H1 (cell line): ENCODE measurements at regions not wholly inside any gene's neighbourhood (a gene's known extent, or its start where the extent isn't known, plus 50 kb on each side); places are given as distances from the start of the nearest gene placed in this dataset.

Experiments used
- CTCF ChIA-PET: fragments of 300-600 bp; sonication (Branson Sonifier 250); formaldehyde crosslinking; loops from one replicate; lab custom pipeline; 2021; ENCODE audit not compliant: partially characterized antibody; lab: Charles Lee
- POLR2A ChIA-PET: fragments of 300-600 bp; sonication (Branson Sonifier 250); formaldehyde crosslinking; loops from one replicate; lab custom pipeline; 2021; ENCODE audit warnings: inconsistent platforms; ENCODE audit not compliant: partially characterized antibody; lab: Charles Lee
- DNase-seq, 2 experiments: peaks; one replicate each; pipeline versions ENCODE4 v3.0.0 to v3.0.0-alpha.2; 2010 to 2022; ENCODE audit warnings: low spot score in 2 of 2, low read depth in 1 of 2, mixed read lengths in 1 of 2
- FAIRE-seq: peaks from 2 replicates; lab custom pipeline; 2011; peaks lifted over from hg19 to GRCh38; lab: Jason Lieb, UNC
- H2AFZ ChIP-seq: 2 replicates; pipeline ENCODE4 v1.8.1; 2012; ENCODE audit warnings: low read length, inconsistent platforms
- H2AK5ac ChIP-seq: 2 replicates; pipeline ENCODE4 v1.6.1; 2013; ENCODE audit warnings: low read depth, low read length
- H2BK120ac ChIP-seq: replicated peaks from 2 replicates; pipeline ENCODE3; 2013; ENCODE audit warnings: low read depth, low read length, inconsistent platforms
- H2BK12ac ChIP-seq: 2 replicates; pipeline ENCODE4 v1.6.1; 2013; ENCODE audit warnings: low read depth, low read length
- H2BK15ac ChIP-seq: 2 replicates; pipeline ENCODE4 v1.6.1; 2013; ENCODE audit warnings: low read length
- H2BK20ac ChIP-seq: 2 replicates; pipeline ENCODE4 v1.6.1; 2013; ENCODE audit warnings: low read length
- H2BK5ac ChIP-seq: 2 replicates; pipeline ENCODE4 v1.6.1; 2013; ENCODE audit warnings: low read depth, low read length
- H3K14ac ChIP-seq: 2 replicates; pipeline ENCODE4 v1.6.1; 2013; ENCODE audit warnings: inconsistent platforms; ENCODE audit not compliant: insufficient read length
- H3K18ac ChIP-seq: 2 replicates; pipeline ENCODE4 v1.6.1; 2013; ENCODE audit warnings: low read length; ENCODE audit errors: extremely low read depth
- H3K23ac ChIP-seq: 2 replicates; pipeline ENCODE4 v1.6.1; 2013; ENCODE audit warnings: inconsistent platforms; ENCODE audit not compliant: insufficient read length
- H3K23me2 ChIP-seq: 2 replicates; pipeline ENCODE4 v1.6.1; 2013; ENCODE audit warnings: low read depth, low read length
- H3K27ac ChIP-seq: 2 replicates; pipeline ENCODE4 v1.6.1; 2011; ENCODE audit warnings: low read depth, low read length, inconsistent platforms
- H3K27me3 ChIP-seq, 4 experiments: replicated peaks in 1 of 4; 1 replicate in 1 of 4; 2 replicates in 3 of 4; pipeline versions ENCODE4 v1.6.1 to v1.8.1; 2011 to 2013; ENCODE audit warnings: low read length in 3 of 4, mild to moderate bottlenecking in 3 of 4, inconsistent platforms in 2 of 4, mixed read lengths in 2 of 4, moderate library complexity in 1 of 4; ENCODE audit not compliant: control insufficient read depth in 3 of 4, insufficient read depth in 3 of 4; ENCODE audit errors: extremely low read depth in 1 of 4
- H3K36me3 ChIP-seq, 4 experiments: 2 replicates each; pipeline versions ENCODE4 v1.6.1 to v1.8.1; 2011 to 2013; ENCODE audit warnings: mild to moderate bottlenecking in 4 of 4, low read length in 3 of 4, moderate library complexity in 2 of 4, control low read depth in 1 of 4, inconsistent platforms in 1 of 4; ENCODE audit not compliant: insufficient read depth in 4 of 4, control insufficient read depth in 2 of 4
- H3K4ac ChIP-seq: replicated peaks from 2 replicates; pipeline ENCODE3; 2013; ENCODE audit warnings: low read length, low read depth, mixed read lengths, inconsistent platforms; ENCODE audit not compliant: insufficient read length
- H3K4me1 ChIP-seq, 4 experiments: replicated peaks in 1 of 4; 1 replicate in 1 of 4; 2 replicates in 3 of 4; pipeline versions ENCODE4 v1.6.1 to v1.8.1; 2011 to 2013; ENCODE audit warnings: low read length in 3 of 4, inconsistent platforms in 2 of 4, mixed read lengths in 1 of 4; ENCODE audit not compliant: insufficient read depth in 4 of 4, control insufficient read depth in 3 of 4
- H3K4me2 ChIP-seq, 2 experiments: 2 replicates each; pipeline versions ENCODE4 v1.6.1 to v1.8.1; 2011 to 2013; ENCODE audit warnings: low read depth in 2 of 2, low read length in 2 of 2, control low read depth in 1 of 2, inconsistent platforms in 1 of 2, mild to moderate bottlenecking in 1 of 2; ENCODE audit not compliant: insufficient read depth in 1 of 2
- H3K4me3 ChIP-seq, 4 experiments: fragments of 200-600, 300-600 bp in 1 of 4; sonication (generic), shearing (Covaris generic), sonication (Bioruptor Twin) in 1 of 4; 2 replicates each; pipeline versions ENCODE4 v1.5.1 to v1.8.1; 2011 to 2016; ENCODE audit warnings: low read length in 4 of 4, low read depth in 3 of 4, control low read depth in 2 of 4, inconsistent platforms in 2 of 4, mild to moderate bottlenecking in 2 of 4, mixed read lengths in 1 of 4, moderate library complexity in 1 of 4; ENCODE audit not compliant: insufficient read depth in 2 of 4; ENCODE audit errors: extremely low read depth in 1 of 4
- H3K56ac ChIP-seq: replicated peaks from 2 replicates; pipeline ENCODE3; 2013; ENCODE audit warnings: low read depth, mild to moderate bottlenecking, mixed read lengths, low read length, inconsistent platforms; ENCODE audit not compliant: insufficient read length
- H3K79me1 ChIP-seq: 2 replicates; pipeline ENCODE4 v1.6.1; 2013; ENCODE audit warnings: low read depth, low read length, control low read depth
- H3K79me2 ChIP-seq, 2 experiments: 2 replicates each; pipeline versions ENCODE4 v1.6.1 to v1.8.1; 2012 to 2013; ENCODE audit warnings: low read length in 2 of 2, mild to moderate bottlenecking in 2 of 2, inconsistent platforms in 1 of 2; ENCODE audit not compliant: insufficient read depth in 2 of 2, control insufficient read depth in 1 of 2
- H3K9ac ChIP-seq, 4 experiments: replicated peaks in 1 of 4; 1 replicate in 1 of 4; 2 replicates in 3 of 4; pipeline versions ENCODE4 v1.6.1 to v1.8.1; 2011 to 2013; ENCODE audit warnings: low read depth in 3 of 4, low read length in 3 of 4, control low read depth in 2 of 4, mild to moderate bottlenecking in 2 of 4, moderate library complexity in 2 of 4, inconsistent platforms in 1 of 4; ENCODE audit errors: extremely low read depth in 1 of 4
- H3K9me3 ChIP-seq, 2 experiments: 2 replicates each; pipeline versions ENCODE4 v1.6.1 to v1.8.1; 2012 to 2013; ENCODE audit warnings: mild to moderate bottlenecking in 2 of 2, moderate library complexity in 2 of 2, control low read depth in 1 of 2, inconsistent platforms in 1 of 2, low read depth in 1 of 2, low read length in 1 of 2, mixed read lengths in 1 of 2; ENCODE audit not compliant: insufficient read depth in 2 of 2
- H4K20me1 ChIP-seq, 2 experiments: replicated peaks in 1 of 2; 2 replicates each; pipeline versions ENCODE3 to v1.8.1; 2011 to 2013; ENCODE audit warnings: inconsistent platforms in 2 of 2, low read length in 2 of 2, mild to moderate bottlenecking in 1 of 2; ENCODE audit not compliant: insufficient read depth in 2 of 2, control insufficient read depth in 1 of 2
- H4K5ac ChIP-seq: 2 replicates; pipeline ENCODE4 v1.6.1; 2013; ENCODE audit warnings: low read length, low read depth, mixed read lengths, inconsistent platforms; ENCODE audit not compliant: insufficient read length
- H4K8ac ChIP-seq: 2 replicates; pipeline ENCODE4 v1.8.0; 2013; ENCODE audit warnings: mild to moderate bottlenecking, moderate library complexity, low read length, inconsistent platforms; ENCODE audit not compliant: insufficient read depth; ENCODE audit errors: extremely low read depth
- H4K91ac ChIP-seq: replicated peaks from 2 replicates; pipeline ENCODE3; 2013; ENCODE audit warnings: low read length, mixed read lengths, inconsistent platforms; ENCODE audit not compliant: insufficient read length
- TEAD4 ChIP-seq: IDR thresholded peaks from 2 replicates; pipeline ENCODE4 v1.6.1; 2012; ENCODE audit warnings: low read depth, low read length, inconsistent platforms, mixed read lengths
- WGBS, 2 experiments: shearing (Covaris generic) in 1 of 2; methylation state at CpG; one replicate each; pipeline versions ENCODE4 v1.1.6 to v1.1.7; 2013 to 2015; ENCODE audit warnings: low lambda C conversion rate in 2 of 2, mixed read lengths in 2 of 2, inconsistent platforms in 1 of 2, low coverage in 1 of 2, missing lambda C conversion rate in 1 of 2; ENCODE audit not compliant: insufficient replicate concordance in 2 of 2, insufficient coverage in 1 of 2, insufficient read length in 1 of 2; ENCODE audit errors: extremely low coverage in 1 of 2, missing lambda C conversion rate in 1 of 2; 5-methylcytosine and 5-hydroxymethylcytosine counted together

DNA sequence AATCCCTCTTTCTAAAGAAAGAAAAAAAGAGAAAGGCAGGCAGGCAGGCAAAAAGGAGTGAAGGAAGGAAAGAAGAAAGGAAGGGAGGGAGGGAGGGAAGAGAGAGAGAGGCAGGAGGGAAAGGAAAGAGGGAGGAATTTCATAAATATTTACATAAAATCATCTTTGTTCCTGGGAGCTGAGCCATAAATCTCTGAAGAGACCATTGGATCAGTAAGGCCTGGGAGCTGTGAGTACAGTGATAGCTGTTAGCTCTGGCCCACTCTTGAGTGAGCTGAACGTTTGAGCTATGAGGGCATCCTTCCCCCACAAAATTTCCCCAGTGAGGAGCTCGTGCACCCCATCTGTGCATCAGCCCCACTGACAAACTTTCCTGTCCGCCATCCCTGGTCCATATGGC, 224.0 kb downstream of the SOD2 start:
- H3K23ac ChIP-seq: no peak overlapping the region
- no peak overlapping the region for H3K4me3 ChIP-seq
- no peaks in the 10 kb centered on the region for H3K79me1 ChIP-seq
- 54% methylated on average over 3 of the region's 3 CpGs; no CpG with 5 or more reads in 1 of the 2 experiments for WGBS, 2 experiments
- H3K18ac ChIP-seq: no peak overlapping the region
- H4K91ac ChIP-seq: no peak overlapping the region
- no peaks in the 10 kb centered on the region for H3K79me2 ChIP-seq
- H3K56ac ChIP-seq: no peak overlapping the region
- no peak overlapping the region for H2BK5ac ChIP-seq
- no peak overlapping the region for H2AK5ac ChIP-seq
- H3K23me2 ChIP-seq: no peaks in the 10 kb centered on the region
- H3K36me3 ChIP-seq: no peaks in the 10 kb centered on the region
- POLR2A ChIA-PET: no interaction called here
- no peak for TF ChIP-seq TEAD4
- H3K27ac ChIP-seq: no peak overlapping the region
- H3K14ac ChIP-seq: no peak overlapping the region
- no peaks in the 10 kb centered on the region for H4K20me1 ChIP-seq
- DNase-seq: no peak
- H4K8ac ChIP-seq: no peak overlapping the region
- no peak overlapping the region for H3K4ac ChIP-seq
- no peak overlapping the region for H3K4me2 ChIP-seq
- no peak overlapping the region for H2BK15ac ChIP-seq
- H2BK120ac ChIP-seq: no peak overlapping the region
- no peak overlapping the region for H3K9ac ChIP-seq
- H3K4me1 ChIP-seq: no peaks in the 10 kb centered on the region
- H2BK12ac ChIP-seq: no peak overlapping the region
- CTCF ChIA-PET: interaction anchor here (1.6 kb wide), 1 partner anchor 59 kb away, joined by 3 read pairs; no protein-coding TSS in a partner anchor
- no peaks in the 10 kb centered on the region for H3K27me3 ChIP-seq
- H2AFZ ChIP-seq: no peak overlapping the region
- no peak overlapping the region for H2BK20ac ChIP-seq
- peaks cover 59 to 74% of the 10 kb centered on the region in 2 experiments for H3K9me3 ChIP-seq
- no peak overlapping the region for H4K5ac ChIP-seq
- FAIRE-seq: no peak
